ENCODE measurements at regions not wholly inside any gene's neighbourhood (a gene's known extent, or its start where the extent isn't known, plus 50 kb on each side); places are given as distances from the start of the nearest gene placed in this dataset.

DNA sequence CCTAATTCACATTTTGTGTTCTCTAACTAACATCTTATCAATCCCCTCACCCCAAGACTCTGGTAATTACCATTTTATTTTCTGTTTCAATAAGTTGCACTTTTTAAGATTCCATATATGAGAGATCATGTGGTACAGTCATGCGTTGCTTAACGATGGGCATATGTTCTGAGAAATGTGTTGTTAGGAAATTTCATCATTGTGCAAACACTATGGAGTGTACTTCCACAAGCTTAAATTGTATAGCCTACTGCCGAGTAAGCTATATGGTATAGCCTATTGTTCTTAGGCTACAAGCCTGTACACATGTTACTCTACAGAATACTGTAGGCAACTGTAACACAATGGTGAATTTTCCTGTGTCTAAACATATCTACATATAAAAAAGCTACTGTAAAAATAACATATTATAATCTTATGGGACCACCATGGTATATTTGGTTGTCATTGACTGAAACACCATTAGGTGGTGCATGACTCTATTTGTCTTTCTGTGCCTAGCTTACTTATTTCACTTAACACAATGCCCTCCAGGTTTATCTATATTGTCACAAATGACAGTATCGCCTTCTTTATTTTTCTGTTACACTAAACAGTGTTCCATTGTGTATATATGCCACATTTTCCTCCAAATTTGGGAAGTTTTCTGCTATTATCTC, 473.4 kb upstream of the LMO3 start:
- DNase-seq (ENCODE audit: extremely low read depth in 1 of 4, low spot score in 3 of 4) (no peak), FAIRE-seq (no peak), ATAC-seq (no peak)
- CTCF ChIA-PET (ENCODE audit: low intra/inter-chr PET ratio) = no interaction called here
- Histone ChIP-seq H3K79me2 (ENCODE audit: control insufficient read depth, insufficient read depth, low read length) (no peaks in the 10 kb centered on the region), H3K9me1 (ENCODE audit: control insufficient read depth, insufficient read depth, low read length) (no peaks in the 10 kb centered on the region), H3K27ac (ENCODE audit: extremely low read depth, low read depth, low read length) (no peak overlapping the region), H4K20me1 (replicated peaks; ENCODE audit: control insufficient read depth, insufficient read depth, low read length) (no peaks in the 10 kb centered on the region), H3K9me3 (replicated peaks; ENCODE audit: control insufficient read depth, insufficient read depth, low read depth, low read length) (no peaks in the 10 kb centered on the region), H3K27me3 (ENCODE audit: control insufficient read depth in 2 of 2, insufficient read depth in 2 of 2, low read length in 2 of 2) (no peaks in the 10 kb centered on the region), H3K4me1 (replicated peaks in 1 of 2; ENCODE audit: control insufficient read depth in 2 of 2, insufficient read depth in 2 of 2, low read length in 2 of 2) (no peaks in the 10 kb centered on the region), H3K4me2 (ENCODE audit: insufficient read depth, low read length) (no peak overlapping the region), H3K4me3 (no peak overlapping the region), H3K9ac (ENCODE audit: insufficient read depth in 1 of 2, low read depth in 2 of 2, low read length in 2 of 2) (no peak overlapping the region), H2AFZ (ENCODE audit: low read depth, low read length) (no peak overlapping the region), H3K36me3 (ENCODE audit: control insufficient read depth, insufficient read depth, low read length) (no peaks in the 10 kb centered on the region)
- intact Hi-C loops (cut with micrococcal nuclease) (no loop called here), in situ Hi-C loops (cut with MboI) (no loop called here)
- WGBS (ENCODE audit: insufficient coverage, low coverage, missing lambda C conversion rate) = 0% methylated on average over 4 of the region's 4 CpGs
- POLR2A ChIA-PET = no interaction called here
- no TSS peak for BruUV-seq (replicated peaks)
- TF ChIP-seq HNRNPH1 (optimal IDR thresholded peaks at IDR 0.05; ENCODE audit: low read depth, low read length) = no peak
- no peak for TF ChIP-seq ZFP30 (CRISPR knock-in tag; IDR thresholded peaks at IDR 0.05; ENCODE audit: borderline replicate concordance)
- TF ChIP-seq PTTG1 (tag; IDR thresholded peaks at IDR 0.05; ENCODE audit: low read depth) = no peak
- TF ChIP-seq ZNF609 (CRISPR knock-in tag; IDR thresholded peaks at IDR 0.05; ENCODE audit: borderline replicate concordance) = no peak
- TF ChIP-seq ZNF740 (CRISPR knock-in tag; IDR thresholded peaks at IDR 0.05) = no peak
- TF ChIP-seq ZNF740 (tag; IDR thresholded peaks at IDR 0.05) = no peak
- TF ChIP-seq FIP1L1 (IDR thresholded peaks at IDR 0.05; ENCODE audit: low read depth, low read length, poor library complexity, severe bottlenecking) = no peak
- TF ChIP-seq POLR2AphosphoS5 (IDR thresholded peaks at IDR 0.05; ENCODE audit: control insufficient read depth, insufficient read depth, low read depth, low read length) = no peak
- TF ChIP-seq HIVEP1 (CRISPR knock-in tag; IDR thresholded peaks at IDR 0.05) = no peak
- TF ChIP-seq ZNF785 (CRISPR knock-in tag; IDR thresholded peaks at IDR 0.05) = no peak
- TF ChIP-seq ESRRA (IDR thresholded peaks at IDR 0.05; ENCODE audit: borderline replicate concordance, low read depth) = no peak
- TF ChIP-seq ZNF12 (CRISPR knock-in tag; IDR thresholded peaks at IDR 0.05) = no peak
- TF ChIP-seq JUND (IDR thresholded peaks at IDR 0.05; ENCODE audit: borderline replicate concordance, low read depth, low read length) = no peak
- TF ChIP-seq JUND (tag; IDR thresholded peaks at IDR 0.05; ENCODE audit: borderline replicate concordance, low read depth, low read length) = no peak
- no peak for TF ChIP-seq XRCC3 (IDR thresholded peaks at IDR 0.05)
- no peak for TF ChIP-seq ATF6 (CRISPR knock-in tag; IDR thresholded peaks at IDR 0.05)

All from K562 (cell line).